Fibroblast of lung (primary cell): ENCODE measurements at regions not wholly inside any gene's neighbourhood (a gene's known extent, or its start where the extent isn't known, plus 50 kb on each side); places are given as distances from the start of the nearest gene placed in this dataset.

Experiments
- DNase-seq, 2 donors: peaks; one replicate each; pipeline versions ENCODE4 v3.0.0 to v3.0.0-alpha.2; 2010; ENCODE audit warnings: low read depth in 2 of 2
- H2AFZ ChIP-seq: 2 replicates; pipeline ENCODE4 v1.5.1; 2012; ENCODE audit warnings: low read length, control low read depth, inconsistent platforms
- H3K27ac ChIP-seq: 2 replicates; pipeline ENCODE4 v1.5.1; 2011; ENCODE audit warnings: low read length, control low read depth; ENCODE audit not compliant: insufficient read depth
- H3K27me3 ChIP-seq: 2 replicates; pipeline ENCODE4 v1.5.1; 2011; ENCODE audit warnings: mild to moderate bottlenecking, low read length; ENCODE audit not compliant: control insufficient read depth, insufficient read depth
- H3K36me3 ChIP-seq: 2 replicates; pipeline ENCODE4 v1.5.1; 2011; ENCODE audit warnings: low read length; ENCODE audit not compliant: control insufficient read depth, insufficient read depth
- H3K4me1 ChIP-seq: 2 replicates; pipeline ENCODE4 v1.5.1; 2011; ENCODE audit warnings: low read length; ENCODE audit not compliant: control insufficient read depth, insufficient read depth; ENCODE audit errors: extremely low read depth
- H3K4me2 ChIP-seq: 2 replicates; pipeline ENCODE4 v1.5.1; 2011; ENCODE audit warnings: low read length, control low read depth; ENCODE audit not compliant: insufficient read depth; ENCODE audit errors: extremely low read depth
- H3K4me3 ChIP-seq, 4 experiments: fragments of 200-600 bp in 1 of 4; sonication (generic) in 1 of 4; replicated peaks in 1 of 4; 2 replicates each; pipeline ENCODE4 v1.5.1; 2011 to 2016; ENCODE audit warnings: low read length in 4 of 4, low read depth in 3 of 4, mild to moderate bottlenecking in 3 of 4, control low read depth in 2 of 4, inconsistent platforms in 1 of 4, mixed read lengths in 1 of 4; ENCODE audit not compliant: insufficient read depth in 1 of 4; ENCODE audit errors: control extremely low read depth in 1 of 4
- H3K79me2 ChIP-seq: 2 replicates; pipeline ENCODE4 v1.5.1; 2012; ENCODE audit warnings: mild to moderate bottlenecking, low read length, inconsistent platforms; ENCODE audit not compliant: control insufficient read depth, insufficient read depth
- H3K9ac ChIP-seq: 2 replicates; pipeline ENCODE4 v1.5.1; 2011; ENCODE audit warnings: mild to moderate bottlenecking, low read length, control low read depth; ENCODE audit not compliant: insufficient read depth
- H3K9me3 ChIP-seq: 2 replicates; pipeline ENCODE4 v1.5.1; 2012; ENCODE audit warnings: low read depth, low read length; ENCODE audit not compliant: control insufficient read depth, insufficient read depth
- H4K20me1 ChIP-seq: 2 replicates; pipeline ENCODE4 v1.5.1; 2011; ENCODE audit warnings: low read length; ENCODE audit not compliant: control insufficient read depth, insufficient read depth; ENCODE audit errors: extremely low read depth
- EZH2 ChIP-seq: IDR thresholded peaks from 2 replicates; pipeline ENCODE4 v1.5.1; 2012; ENCODE audit warnings: low read length, control low read depth, mild to moderate bottlenecking; ENCODE audit errors: missing control alignments
- TF ChIP-seq, protein P1 (sequence below), 2 donors: IDR thresholded peaks in 1 of 2; conservative IDR thresholded peaks in 1 of 2; 1 replicate in 1 of 2; 2 replicates in 1 of 2; pipeline ENCODE4 v1.5.1; 2011 to 2012; ENCODE audit warnings: low read length in 2 of 2, control low read depth in 1 of 2, inconsistent platforms in 1 of 2, low read depth in 1 of 2, mild to moderate bottlenecking in 1 of 2

DNA sequence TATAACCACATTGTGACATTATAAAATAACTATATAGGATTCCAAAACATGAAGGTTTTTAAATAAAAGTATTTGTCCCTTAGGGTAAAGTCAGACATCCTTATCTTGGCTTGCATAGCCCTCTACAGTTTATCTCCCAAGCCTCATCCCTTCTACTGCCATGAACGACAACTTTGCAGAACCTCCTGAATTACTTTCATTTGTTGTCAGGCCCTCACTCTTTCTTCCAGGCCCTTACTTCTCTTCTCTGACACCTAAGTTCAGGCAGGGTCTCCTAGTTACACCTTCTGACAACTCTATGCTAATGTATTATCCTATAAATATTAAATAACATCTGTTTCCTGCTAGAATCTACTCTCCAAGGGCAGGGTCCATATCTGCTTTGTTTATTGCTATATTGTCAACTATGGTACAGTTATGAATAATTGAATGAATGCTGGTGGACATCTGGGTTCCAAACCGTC lies 115.7 kb upstream of the MDM1 start:
- H3K36me3 ChIP-seq: no peaks in the 10 kb centered on the region
- no peaks in the 10 kb centered on the region for H3K27me3 ChIP-seq
- no peak overlapping the region for H3K9ac ChIP-seq
- H3K4me2 ChIP-seq: no peak overlapping the region
- peaks cover 5% of the 10 kb centered on the region for H3K4me1 ChIP-seq
- TF ChIP-seq, protein P1, sequence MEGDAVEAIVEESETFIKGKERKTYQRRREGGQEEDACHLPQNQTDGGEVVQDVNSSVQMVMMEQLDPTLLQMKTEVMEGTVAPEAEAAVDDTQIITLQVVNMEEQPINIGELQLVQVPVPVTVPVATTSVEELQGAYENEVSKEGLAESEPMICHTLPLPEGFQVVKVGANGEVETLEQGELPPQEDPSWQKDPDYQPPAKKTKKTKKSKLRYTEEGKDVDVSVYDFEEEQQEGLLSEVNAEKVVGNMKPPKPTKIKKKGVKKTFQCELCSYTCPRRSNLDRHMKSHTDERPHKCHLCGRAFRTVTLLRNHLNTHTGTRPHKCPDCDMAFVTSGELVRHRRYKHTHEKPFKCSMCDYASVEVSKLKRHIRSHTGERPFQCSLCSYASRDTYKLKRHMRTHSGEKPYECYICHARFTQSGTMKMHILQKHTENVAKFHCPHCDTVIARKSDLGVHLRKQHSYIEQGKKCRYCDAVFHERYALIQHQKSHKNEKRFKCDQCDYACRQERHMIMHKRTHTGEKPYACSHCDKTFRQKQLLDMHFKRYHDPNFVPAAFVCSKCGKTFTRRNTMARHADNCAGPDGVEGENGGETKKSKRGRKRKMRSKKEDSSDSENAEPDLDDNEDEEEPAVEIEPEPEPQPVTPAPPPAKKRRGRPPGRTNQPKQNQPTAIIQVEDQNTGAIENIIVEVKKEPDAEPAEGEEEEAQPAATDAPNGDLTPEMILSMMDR (conservative IDR thresholded peaks at IDR 0.05 in 1 of 2, IDR thresholded peaks at IDR 0.05 in 1 of 2; ENCODE audit: low read depth in 1 of 2, low read length in 2 of 2): no peak
- TF ChIP-seq EZH2: no peak
- no peaks in the 10 kb centered on the region for H3K79me2 ChIP-seq
- H2AFZ ChIP-seq: no peak overlapping the region
- no peak overlapping the region for H3K27ac ChIP-seq
- no peaks in the 10 kb centered on the region for H3K9me3 ChIP-seq
- no peak overlapping the region for H3K4me3 ChIP-seq
- no peaks in the 10 kb centered on the region for H4K20me1 ChIP-seq
- DNase-seq: no peak

DNA sequence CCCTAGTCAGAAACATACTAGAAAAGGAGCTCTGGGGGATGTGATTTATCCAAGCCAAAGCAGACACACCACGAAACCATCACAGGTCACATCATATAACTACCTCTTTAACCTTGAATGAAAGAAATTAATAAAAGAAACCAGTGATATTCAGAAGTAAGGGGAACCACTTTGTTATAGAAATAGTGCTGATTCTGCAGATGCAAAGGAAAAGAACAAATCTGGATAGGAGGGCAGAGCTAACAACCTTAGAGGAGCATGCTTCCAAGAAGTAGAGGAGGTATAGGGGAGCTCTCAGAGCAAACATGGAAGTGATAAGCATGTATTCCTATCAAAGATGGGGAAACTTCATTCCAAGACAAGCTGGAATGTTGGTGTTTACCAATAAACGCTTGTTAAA lies 117.0 kb upstream of the MDM1 start:
- H3K4me3 ChIP-seq: no peak overlapping the region
- H3K27me3 ChIP-seq: no peaks in the 10 kb centered on the region
- no peaks in the 10 kb centered on the region for H4K20me1 ChIP-seq
- H3K27ac ChIP-seq: no peak overlapping the region
- H3K4me1 ChIP-seq: peaks cover 5% of the 10 kb centered on the region
- H3K9me3 ChIP-seq: no peaks in the 10 kb centered on the region
- H3K9ac ChIP-seq: no peak overlapping the region
- H3K79me2 ChIP-seq: no peaks in the 10 kb centered on the region
- no peaks in the 10 kb centered on the region for H3K36me3 ChIP-seq
- no peak overlapping the region for H2AFZ ChIP-seq
- no peak for DNase-seq
- H3K4me2 ChIP-seq: no peak overlapping the region
- TF ChIP-seq EZH2: no peak
- TF ChIP-seq, protein P1 (conservative IDR thresholded peaks at IDR 0.05 in 1 of 2, IDR thresholded peaks at IDR 0.05 in 1 of 2; ENCODE audit: low read depth in 1 of 2, low read length in 2 of 2): no peak

DNA sequence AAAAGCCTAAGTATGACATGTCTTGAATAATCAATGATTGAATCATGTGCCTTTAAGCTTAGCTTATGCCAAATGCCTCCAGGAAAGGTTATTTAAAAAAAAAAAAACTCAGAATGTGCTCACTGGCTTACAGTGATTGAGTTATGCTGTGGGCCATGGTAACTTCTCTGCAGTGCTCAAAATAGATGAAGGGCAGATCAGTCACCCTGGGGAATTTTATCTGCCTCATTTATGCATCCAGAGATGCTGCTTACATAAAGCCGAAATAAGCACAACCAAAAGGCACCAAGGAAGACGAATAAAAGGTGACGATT lies 118.7 kb upstream of the MDM1 start:
- H3K4me2 ChIP-seq: peak overlapping the region; percentile 42
- peak in 1 of 2 donors; percentile 26 for DNase-seq
- no peak overlapping the region for H2AFZ ChIP-seq
- peak overlapping the region; percentile 30 for H3K27ac ChIP-seq
- H3K36me3 ChIP-seq: no peaks in the 10 kb centered on the region
- H3K27me3 ChIP-seq: no peaks in the 10 kb centered on the region
- no peaks in the 10 kb centered on the region for H3K9me3 ChIP-seq
- peaks cover 5% of the 10 kb centered on the region for H3K4me1 ChIP-seq
- H3K4me3 ChIP-seq: no peak overlapping the region
- H4K20me1 ChIP-seq: no peaks in the 10 kb centered on the region
- H3K79me2 ChIP-seq: no peaks in the 10 kb centered on the region
- TF ChIP-seq EZH2: no peak
- TF ChIP-seq, protein P1 (conservative IDR thresholded peaks at IDR 0.05 in 1 of 2, IDR thresholded peaks at IDR 0.05 in 1 of 2; ENCODE audit: low read depth in 1 of 2, low read length in 2 of 2): no peak
- H3K9ac ChIP-seq: no peak overlapping the region
